K562 (cell line): ENCODE measurements at regions not wholly inside any gene's neighbourhood (a gene's known extent, or its start where the extent isn't known, plus 50 kb on each side); places are given as distances from the start of the nearest gene placed in this dataset.

ENCODE experiments used
- ASH1L ChIP-seq: fragments of 450-650 bp; IDR thresholded peaks from 2 replicates; pipeline ENCODE4 v1.6.1; 2018; ENCODE audit warnings: borderline replicate concordance, mild to moderate bottlenecking, low read depth; ENCODE audit not compliant: partially characterized antibody
- KLF16 ChIP-seq: IDR thresholded peaks from 2 replicates; pipeline ENCODE4 v1.6.1; 2016; ENCODE audit warnings: antibody characterized with exemption
- SAFB ChIP-seq: fragments of 200-400 bp; formaldehyde crosslinking; IDR thresholded peaks from 2 replicates; pipeline ENCODE4 v1.6.1; 2017; ENCODE audit warnings: low read depth, low read length, borderline replicate concordance
- TF ChIP-seq, protein P1 (sequence below), 2 experiments: fragments of 450-650 bp in 1 of 2; sonication (generic) in 1 of 2; formaldehyde crosslinking in 1 of 2; IDR thresholded peaks; 2 replicates each; pipeline versions ENCODE4 v1.7.1 to v1.9.0; 2016 to 2022; ENCODE audit warnings: inconsistent platforms in 1 of 2, mild to moderate bottlenecking in 1 of 2, missing genetic modification reagents in 1 of 2
- TF ChIP-seq, protein P2 (sequence below), 2 experiments: fragments of 450-650 bp; formaldehyde crosslinking in 1 of 2; IDR thresholded peaks; 2 replicates each; pipeline versions ENCODE4 v1.4.0 to v1.6.1; 2014 to 2020; ENCODE audit warnings: mild to moderate bottlenecking in 2 of 2, borderline replicate concordance in 1 of 2, low read depth in 1 of 2
- TF ChIP-seq, protein P3 (sequence below): sonication (generic); formaldehyde crosslinking; IDR thresholded peaks from 2 replicates; pipeline ENCODE4 v1.8.0; 2022; ENCODE audit warnings: mild to moderate bottlenecking, missing genetic modification reagents, borderline replicate concordance

- TF ChIP-seq, protein P1, sequence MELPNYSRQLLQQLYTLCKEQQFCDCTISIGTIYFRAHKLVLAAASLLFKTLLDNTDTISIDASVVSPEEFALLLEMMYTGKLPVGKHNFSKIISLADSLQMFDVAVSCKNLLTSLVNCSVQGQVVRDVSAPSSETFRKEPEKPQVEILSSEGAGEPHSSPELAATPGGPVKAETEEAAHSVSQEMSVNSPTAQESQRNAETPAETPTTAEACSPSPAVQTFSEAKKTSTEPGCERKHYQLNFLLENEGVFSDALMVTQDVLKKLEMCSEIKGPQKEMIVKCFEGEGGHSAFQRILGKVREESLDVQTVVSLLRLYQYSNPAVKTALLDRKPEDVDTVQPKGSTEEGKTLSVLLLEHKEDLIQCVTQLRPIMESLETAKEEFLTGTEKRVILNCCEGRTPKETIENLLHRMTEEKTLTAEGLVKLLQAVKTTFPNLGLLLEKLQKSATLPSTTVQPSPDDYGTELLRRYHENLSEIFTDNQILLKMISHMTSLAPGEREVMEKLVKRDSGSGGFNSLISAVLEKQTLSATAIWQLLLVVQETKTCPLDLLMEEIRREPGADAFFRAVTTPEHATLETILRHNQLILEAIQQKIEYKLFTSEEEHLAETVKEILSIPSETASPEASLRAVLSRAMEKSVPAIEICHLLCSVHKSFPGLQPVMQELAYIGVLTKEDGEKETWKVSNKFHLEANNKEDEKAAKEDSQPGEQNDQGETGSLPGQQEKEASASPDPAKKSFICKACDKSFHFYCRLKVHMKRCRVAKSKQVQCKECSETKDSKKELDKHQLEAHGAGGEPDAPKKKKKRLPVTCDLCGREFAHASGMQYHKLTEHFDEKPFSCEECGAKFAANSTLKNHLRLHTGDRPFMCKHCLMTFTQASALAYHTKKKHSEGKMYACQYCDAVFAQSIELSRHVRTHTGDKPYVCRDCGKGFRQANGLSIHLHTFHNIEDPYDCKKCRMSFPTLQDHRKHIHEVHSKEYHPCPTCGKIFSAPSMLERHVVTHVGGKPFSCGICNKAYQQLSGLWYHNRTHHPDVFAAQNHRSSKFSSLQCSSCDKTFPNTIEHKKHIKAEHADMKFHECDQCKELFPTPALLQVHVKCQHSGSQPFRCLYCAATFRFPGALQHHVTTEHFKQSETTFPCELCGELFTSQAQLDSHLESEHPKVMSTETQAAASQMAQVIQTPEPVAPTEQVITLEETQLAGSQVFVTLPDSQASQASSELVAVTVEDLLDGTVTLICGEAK (IDR thresholded peaks at IDR 0.05) = no peak
- TF ChIP-seq, protein P1 (CRISPR knock-in tag; IDR thresholded peaks at IDR 0.05) = no peak
- TF ChIP-seq, protein P2, sequence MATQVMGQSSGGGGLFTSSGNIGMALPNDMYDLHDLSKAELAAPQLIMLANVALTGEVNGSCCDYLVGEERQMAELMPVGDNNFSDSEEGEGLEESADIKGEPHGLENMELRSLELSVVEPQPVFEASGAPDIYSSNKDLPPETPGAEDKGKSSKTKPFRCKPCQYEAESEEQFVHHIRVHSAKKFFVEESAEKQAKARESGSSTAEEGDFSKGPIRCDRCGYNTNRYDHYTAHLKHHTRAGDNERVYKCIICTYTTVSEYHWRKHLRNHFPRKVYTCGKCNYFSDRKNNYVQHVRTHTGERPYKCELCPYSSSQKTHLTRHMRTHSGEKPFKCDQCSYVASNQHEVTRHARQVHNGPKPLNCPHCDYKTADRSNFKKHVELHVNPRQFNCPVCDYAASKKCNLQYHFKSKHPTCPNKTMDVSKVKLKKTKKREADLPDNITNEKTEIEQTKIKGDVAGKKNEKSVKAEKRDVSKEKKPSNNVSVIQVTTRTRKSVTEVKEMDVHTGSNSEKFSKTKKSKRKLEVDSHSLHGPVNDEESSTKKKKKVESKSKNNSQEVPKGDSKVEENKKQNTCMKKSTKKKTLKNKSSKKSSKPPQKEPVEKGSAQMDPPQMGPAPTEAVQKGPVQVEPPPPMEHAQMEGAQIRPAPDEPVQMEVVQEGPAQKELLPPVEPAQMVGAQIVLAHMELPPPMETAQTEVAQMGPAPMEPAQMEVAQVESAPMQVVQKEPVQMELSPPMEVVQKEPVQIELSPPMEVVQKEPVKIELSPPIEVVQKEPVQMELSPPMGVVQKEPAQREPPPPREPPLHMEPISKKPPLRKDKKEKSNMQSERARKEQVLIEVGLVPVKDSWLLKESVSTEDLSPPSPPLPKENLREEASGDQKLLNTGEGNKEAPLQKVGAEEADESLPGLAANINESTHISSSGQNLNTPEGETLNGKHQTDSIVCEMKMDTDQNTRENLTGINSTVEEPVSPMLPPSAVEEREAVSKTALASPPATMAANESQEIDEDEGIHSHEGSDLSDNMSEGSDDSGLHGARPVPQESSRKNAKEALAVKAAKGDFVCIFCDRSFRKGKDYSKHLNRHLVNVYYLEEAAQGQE (IDR thresholded peaks at IDR 0.05; ENCODE audit: borderline replicate concordance) = peak; percentile 57; the same call in 1 of the 2 replicates
- TF ChIP-seq, protein P2 (CRISPR knock-in tag; IDR thresholded peaks at IDR 0.05; ENCODE audit: low read depth) = no peak
- TF ChIP-seq ASH1L (no peak), SAFB (no peak), KLF16 (0 out of 2 replicates have a peak, but pooled peaks have one; percentile 40)
- TF ChIP-seq, protein P3, sequence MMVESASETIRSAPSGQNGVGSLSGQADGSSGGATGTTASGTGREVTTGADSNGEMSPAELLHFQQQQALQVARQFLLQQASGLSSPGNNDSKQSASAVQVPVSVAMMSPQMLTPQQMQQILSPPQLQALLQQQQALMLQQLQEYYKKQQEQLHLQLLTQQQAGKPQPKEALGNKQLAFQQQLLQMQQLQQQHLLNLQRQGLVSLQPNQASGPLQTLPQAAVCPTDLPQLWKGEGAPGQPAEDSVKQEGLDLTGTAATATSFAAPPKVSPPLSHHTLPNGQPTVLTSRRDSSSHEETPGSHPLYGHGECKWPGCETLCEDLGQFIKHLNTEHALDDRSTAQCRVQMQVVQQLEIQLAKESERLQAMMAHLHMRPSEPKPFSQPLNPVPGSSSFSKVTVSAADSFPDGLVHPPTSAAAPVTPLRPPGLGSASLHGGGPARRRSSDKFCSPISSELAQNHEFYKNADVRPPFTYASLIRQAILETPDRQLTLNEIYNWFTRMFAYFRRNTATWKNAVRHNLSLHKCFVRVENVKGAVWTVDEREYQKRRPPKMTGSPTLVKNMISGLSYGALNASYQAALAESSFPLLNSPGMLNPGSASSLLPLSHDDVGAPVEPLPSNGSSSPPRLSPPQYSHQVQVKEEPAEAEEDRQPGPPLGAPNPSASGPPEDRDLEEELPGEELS = no peak
Observed at GRCh38 chr19:30649934-30650614, 277.9 kb downstream of the ZNF536 start (continued).
